GM12875 (cell line): ENCODE measurements at regions not wholly inside any gene's neighbourhood (a gene's known extent, or its start where the extent isn't known, plus 50 kb on each side); places are given as distances from the start of the nearest gene placed in this dataset.

Source experiments
- H3K4me3 ChIP-seq: one replicate; pipeline ENCODE4 v1.5.1; 2011; ENCODE audit warnings: low read depth, low read length, control low read depth
- CTCF ChIP-seq: IDR thresholded peaks from 2 replicates; pipeline ENCODE4 v1.5.1; 2011; ENCODE audit warnings: low read depth, mild to moderate bottlenecking, control low read depth, inconsistent platforms, low read length, moderate library complexity, borderline replicate concordance; ENCODE audit not compliant: insufficient read depth

GRCh38 chr4:57635910-57636309 lies 525.7 kb upstream of the IGFBP7 start:
- no peak for TF ChIP-seq CTCF
- H3K4me3 ChIP-seq: no peak overlapping the region

- H3K4me3 ChIP-seq: no peak overlapping the region
- TF ChIP-seq CTCF: no peak
These were observed 523.2 kb upstream of the IGFBP7 start for GRCh38 chr4:57633212-57633859.

- no peak overlapping the region for H3K4me3 ChIP-seq
- TF ChIP-seq CTCF: no peak
These were observed 522.4 kb upstream of the IGFBP7 start for GRCh38 chr4:57632564-57632963.

- H3K4me3 ChIP-seq: no peak overlapping the region
- no peak for TF ChIP-seq CTCF
These were observed 521.0 kb upstream of the IGFBP7 start for GRCh38 chr4:57631147-57631546.

- no peak for TF ChIP-seq CTCF
These were observed 517.8 kb upstream of the IGFBP7 start for GRCh38 chr4:57628004-57628403.

GRCh38 chr4:57614257-57614932 lies 504.2 kb upstream of the IGFBP7 start:
- TF ChIP-seq CTCF: no peak
- no peak overlapping the region for H3K4me3 ChIP-seq

More at GRCh38 chr4:57628004-57628403, 517.8 kb upstream of the IGFBP7 start:
- no peak overlapping the region for H3K4me3 ChIP-seq

GRCh38 chr4:57612279-57612678 lies 502.1 kb upstream of the IGFBP7 start:
- H3K4me3 ChIP-seq: no peak overlapping the region
- TF ChIP-seq CTCF: no peak
